ENCODE measurements at regions not wholly inside any gene's neighbourhood (a gene's known extent, or its start where the extent isn't known, plus 50 kb on each side); places are given as distances from the start of the nearest gene placed in this dataset.

DNA sequence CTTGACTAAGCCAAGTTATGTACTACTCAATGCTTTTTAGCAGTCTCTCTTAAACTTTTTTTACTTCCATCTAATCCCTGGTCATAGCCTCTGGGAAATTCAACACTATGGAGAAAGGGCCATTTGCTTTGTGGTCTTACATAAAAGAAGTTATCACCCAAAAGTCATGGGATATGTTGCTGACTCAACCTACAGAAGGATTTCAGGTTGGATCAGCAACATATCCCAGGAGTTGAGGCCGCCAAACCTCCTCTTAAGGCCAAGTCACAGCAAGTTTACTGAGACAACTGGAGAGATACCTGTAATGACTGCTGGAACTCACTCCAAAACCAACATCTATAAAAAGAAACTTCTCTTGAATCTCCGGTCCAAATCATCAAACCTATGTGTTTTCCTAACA, 141.1 kb downstream of the IRS1 start:
- Histone ChIP-seq H3K36me3 (ENCODE audit: control insufficient read depth, insufficient read depth, low read length) (no peaks in the 10 kb centered on the region), H3K27me3 (ENCODE audit: control insufficient read depth, insufficient read depth, low read length) (no peaks in the 10 kb centered on the region), H3K4me3 (ENCODE audit: low read depth, low read length) (no peak overlapping the region)
- TF ChIP-seq, protein P1, sequence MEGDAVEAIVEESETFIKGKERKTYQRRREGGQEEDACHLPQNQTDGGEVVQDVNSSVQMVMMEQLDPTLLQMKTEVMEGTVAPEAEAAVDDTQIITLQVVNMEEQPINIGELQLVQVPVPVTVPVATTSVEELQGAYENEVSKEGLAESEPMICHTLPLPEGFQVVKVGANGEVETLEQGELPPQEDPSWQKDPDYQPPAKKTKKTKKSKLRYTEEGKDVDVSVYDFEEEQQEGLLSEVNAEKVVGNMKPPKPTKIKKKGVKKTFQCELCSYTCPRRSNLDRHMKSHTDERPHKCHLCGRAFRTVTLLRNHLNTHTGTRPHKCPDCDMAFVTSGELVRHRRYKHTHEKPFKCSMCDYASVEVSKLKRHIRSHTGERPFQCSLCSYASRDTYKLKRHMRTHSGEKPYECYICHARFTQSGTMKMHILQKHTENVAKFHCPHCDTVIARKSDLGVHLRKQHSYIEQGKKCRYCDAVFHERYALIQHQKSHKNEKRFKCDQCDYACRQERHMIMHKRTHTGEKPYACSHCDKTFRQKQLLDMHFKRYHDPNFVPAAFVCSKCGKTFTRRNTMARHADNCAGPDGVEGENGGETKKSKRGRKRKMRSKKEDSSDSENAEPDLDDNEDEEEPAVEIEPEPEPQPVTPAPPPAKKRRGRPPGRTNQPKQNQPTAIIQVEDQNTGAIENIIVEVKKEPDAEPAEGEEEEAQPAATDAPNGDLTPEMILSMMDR (IDR thresholded peaks at IDR 0.05; ENCODE audit: insufficient read depth, low read length, poor library complexity, severe bottlenecking): no peak
- no peak for DNase-seq (ENCODE audit: low read depth)

DNA sequence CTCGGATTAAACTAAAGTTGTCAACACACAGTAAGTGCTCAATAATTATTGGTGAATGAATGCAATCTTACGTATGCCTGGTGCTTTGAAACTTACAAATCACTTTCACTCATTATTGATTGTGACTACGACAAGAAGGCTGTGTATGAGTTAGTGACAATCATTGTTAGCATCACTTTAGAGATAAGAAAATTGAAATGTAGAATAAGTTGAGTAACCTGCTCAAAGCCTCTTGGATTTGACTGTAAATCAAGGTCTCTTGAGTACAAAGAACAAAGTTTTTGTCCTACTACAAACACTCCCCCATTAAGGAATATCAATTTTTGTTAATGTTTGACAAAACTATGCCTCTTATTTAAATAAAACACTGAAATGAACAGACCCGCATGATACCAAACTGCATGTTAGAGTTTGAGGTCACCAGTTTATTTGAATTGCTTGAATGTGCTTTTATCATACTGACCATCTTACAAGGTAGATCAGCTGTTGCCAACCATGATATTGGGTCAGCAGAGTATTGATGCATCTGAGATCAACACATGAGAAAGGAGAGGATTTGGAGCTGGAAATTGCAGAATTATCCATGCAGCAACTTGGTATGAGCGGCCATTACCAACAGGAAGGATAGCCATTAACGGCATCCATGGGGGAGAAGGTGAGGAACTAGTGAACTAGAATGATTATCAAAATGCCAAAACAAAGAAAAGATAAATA, 142.1 kb downstream of the IRS1 start:
- Histone ChIP-seq H3K36me3 (ENCODE audit: control insufficient read depth, insufficient read depth, low read length) (no peaks in the 10 kb centered on the region), H3K4me3 (ENCODE audit: low read depth, low read length) (no peak overlapping the region), H3K27me3 (ENCODE audit: control insufficient read depth, insufficient read depth, low read length) (no peaks in the 10 kb centered on the region)
- TF ChIP-seq, protein P1 (IDR thresholded peaks at IDR 0.05; ENCODE audit: insufficient read depth, low read length, poor library complexity, severe bottlenecking): no peak
- DNase-seq (ENCODE audit: low read depth): no peak

DNA sequence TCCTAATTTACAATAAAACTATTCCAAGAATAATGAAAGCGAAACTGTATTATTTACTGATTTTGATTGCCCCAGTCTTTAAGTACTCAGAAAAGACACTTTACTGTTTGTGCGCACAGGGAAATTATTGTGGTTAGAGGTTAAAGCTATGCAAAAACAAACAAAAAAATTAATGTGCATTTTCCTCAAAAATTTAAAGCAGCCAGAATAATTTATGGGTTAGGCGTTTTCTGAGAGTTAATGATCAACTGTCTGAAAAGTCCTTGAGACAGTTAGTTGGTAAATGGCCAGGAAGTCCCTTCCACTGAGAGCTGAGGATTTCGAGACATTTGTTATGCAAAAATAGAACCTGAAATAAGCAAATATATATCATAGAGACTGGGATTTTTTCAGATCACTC, 143.3 kb downstream of the IRS1 start:
- no peak overlapping the region for H3K4me3 ChIP-seq (ENCODE audit: low read depth, low read length)
- TF ChIP-seq, protein P1 (IDR thresholded peaks at IDR 0.05; ENCODE audit: insufficient read depth, low read length, poor library complexity, severe bottlenecking): no peak
- no peak for DNase-seq (ENCODE audit: low read depth)
- H3K27me3 ChIP-seq (ENCODE audit: control insufficient read depth, insufficient read depth, low read length): no peaks in the 10 kb centered on the region
- H3K36me3 ChIP-seq (ENCODE audit: control insufficient read depth, insufficient read depth, low read length): no peaks in the 10 kb centered on the region

DNA sequence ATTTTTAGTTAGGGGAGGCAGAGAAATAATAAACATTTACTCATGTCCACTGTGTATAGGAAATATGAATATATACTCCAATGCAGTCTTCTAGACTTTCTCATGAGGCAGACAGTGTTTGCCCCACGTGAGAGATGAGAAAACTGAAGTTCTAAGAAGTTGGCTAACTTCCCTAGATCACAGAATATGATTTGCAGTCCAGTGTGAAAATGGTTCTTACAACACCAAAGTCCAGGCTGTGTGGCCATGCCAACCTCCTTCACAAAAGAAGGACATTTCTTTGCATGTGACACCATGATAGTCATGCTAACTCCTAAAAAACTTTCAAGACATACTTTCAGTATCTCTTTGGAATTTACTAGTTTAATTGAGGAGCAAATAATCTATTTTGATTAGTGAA, 143.7 kb downstream of the IRS1 start:
- Histone ChIP-seq H3K4me3 (ENCODE audit: low read depth, low read length) (no peak overlapping the region), H3K36me3 (ENCODE audit: control insufficient read depth, insufficient read depth, low read length) (no peaks in the 10 kb centered on the region)
- no peak for DNase-seq (ENCODE audit: low read depth)

DNA sequence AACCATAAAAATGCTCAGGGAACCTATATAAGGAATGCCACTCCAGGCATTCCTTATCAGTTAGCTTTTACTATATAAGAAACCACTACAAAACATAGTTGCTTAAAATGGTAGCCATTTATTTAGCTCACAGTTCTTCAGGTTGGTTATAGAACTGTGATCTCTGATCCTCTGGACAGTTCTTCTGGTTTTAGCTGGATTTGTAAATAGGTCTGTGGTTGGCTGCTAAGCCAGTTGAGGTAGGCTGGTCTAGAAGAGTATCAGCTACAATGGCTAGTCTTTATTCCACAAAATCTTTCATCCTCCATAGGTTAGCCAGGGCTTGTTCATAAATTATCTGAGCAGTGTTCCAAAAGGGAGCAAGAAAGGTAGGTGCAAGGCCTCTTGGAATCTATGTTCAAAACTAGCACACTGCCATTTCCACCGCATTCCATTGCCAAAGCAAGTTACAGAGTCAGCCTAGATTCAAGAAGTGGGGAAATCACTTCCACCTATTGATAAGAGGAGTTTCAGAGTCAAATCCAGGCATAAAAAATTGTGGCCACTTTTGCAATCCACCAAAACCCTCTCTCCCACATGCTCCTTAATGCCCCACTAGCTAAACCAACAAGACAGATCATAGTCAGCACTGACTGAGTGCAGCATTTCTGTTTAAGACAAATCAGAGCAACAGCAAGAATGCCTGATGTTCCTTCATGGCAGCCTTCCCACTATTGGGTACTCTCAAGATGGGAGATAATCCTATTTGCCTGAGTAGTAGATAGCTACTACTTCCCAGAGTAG, 146.4 kb downstream of the IRS1 start:
- no peak for DNase-seq (ENCODE audit: low read depth)
- Histone ChIP-seq H3K36me3 (ENCODE audit: control insufficient read depth, insufficient read depth, low read length) (no peaks in the 10 kb centered on the region), H3K27me3 (ENCODE audit: control insufficient read depth, insufficient read depth, low read length) (no peaks in the 10 kb centered on the region), H3K4me3 (ENCODE audit: low read depth, low read length) (no peak overlapping the region)
- TF ChIP-seq, protein P1 (IDR thresholded peaks at IDR 0.05; ENCODE audit: insufficient read depth, low read length, poor library complexity, severe bottlenecking): no peak

More for the DNA sequence above, 143.7 kb downstream of the IRS1 start:
- H3K27me3 ChIP-seq (ENCODE audit: control insufficient read depth, insufficient read depth, low read length): no peaks in the 10 kb centered on the region
- TF ChIP-seq, protein P1 (IDR thresholded peaks at IDR 0.05; ENCODE audit: insufficient read depth, low read length, poor library complexity, severe bottlenecking): no peak

Measured in kidney epithelial cell (primary cell).